ENCODE measurements at regions not wholly inside any gene's neighbourhood (a gene's known extent, or its start where the extent isn't known, plus 50 kb on each side); places are given as distances from the start of the nearest gene placed in this dataset.

DNA sequence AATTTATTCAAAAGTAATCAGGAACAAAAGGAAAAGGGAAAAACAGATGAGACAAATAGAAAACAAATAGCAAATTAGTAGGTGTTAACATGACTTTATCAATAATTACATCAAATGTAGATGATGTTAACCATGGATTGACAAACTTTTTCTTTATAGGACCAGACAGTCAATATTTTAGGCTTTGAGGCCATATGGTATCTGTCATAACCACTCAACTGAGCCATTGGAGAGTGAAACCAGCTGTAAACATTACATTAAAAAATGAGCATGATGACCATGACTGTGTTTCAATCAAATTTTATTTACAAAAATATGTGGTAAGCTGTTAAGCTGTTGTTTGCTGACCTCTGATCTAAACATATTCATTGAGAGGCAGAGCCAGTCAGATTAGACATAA, 118.5 kb upstream of the NWD2 start:
- DNase-seq, result no peak

DNA sequence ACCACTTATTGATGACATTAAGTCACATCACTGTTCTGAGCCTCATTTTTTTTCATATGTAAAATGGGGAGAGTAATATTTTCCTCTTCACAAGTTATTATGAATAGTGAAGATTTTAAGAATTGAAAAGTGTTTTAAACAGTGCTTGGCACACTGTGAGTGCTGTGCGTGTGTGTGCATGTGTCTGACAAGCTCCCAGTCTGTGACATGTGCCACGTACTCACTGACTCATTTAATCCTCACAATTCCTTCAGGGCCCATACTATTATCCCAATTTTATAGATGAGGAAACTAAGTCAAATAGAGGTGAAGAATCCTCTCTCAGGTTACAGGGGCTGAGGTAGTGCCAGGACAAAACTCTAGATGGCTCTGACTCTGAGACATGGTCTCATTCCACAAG, 114.1 kb upstream of the NWD2 start:
- DNase-seq, result no peak

DNA sequence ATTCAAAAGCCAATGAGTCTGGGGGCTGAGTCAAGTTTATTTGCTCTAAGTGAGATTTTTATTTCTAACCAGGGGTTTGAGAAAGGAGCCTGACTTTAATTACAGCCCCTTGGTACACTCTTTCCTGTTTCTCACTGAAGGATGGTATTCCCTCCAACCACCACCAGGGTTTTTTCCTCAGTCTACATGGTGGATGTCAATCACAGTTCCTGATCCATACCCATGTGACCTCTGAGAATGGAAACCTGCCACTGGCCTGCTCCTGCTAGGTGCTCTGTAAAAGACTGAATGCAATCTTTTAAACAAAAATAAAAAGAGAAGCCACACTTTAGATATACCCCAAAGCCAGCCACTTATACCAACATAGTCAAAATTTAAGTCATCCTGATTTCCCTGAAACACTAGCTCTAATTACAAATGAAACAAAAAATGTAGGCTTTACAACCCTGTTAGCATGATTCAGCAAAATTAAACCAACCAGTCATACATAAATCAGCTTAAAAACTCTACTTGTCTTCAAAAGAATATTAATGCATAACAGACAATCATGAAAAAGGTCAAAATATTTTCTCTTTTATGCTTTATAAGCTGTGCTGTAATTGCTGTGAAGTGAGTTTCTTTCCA, 112.1 kb upstream of the NWD2 start:
- no peak for DNase-seq

DNA sequence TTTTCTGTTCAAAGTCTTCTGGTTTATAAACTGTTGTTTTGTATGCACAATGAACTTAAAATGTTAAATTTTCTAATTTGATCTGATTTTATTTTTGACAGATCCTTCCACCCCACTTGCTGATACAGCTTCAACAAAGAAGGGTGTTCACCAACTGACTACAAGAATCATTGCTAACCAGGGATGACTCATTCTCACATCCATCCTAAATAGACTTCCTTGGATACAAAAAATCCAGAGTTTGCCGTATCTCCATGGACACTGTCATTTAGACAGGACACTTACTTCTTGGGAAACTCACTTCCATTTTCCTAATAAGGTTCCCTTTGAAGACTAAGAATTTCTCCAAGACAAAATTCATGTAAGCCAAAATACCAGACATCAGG, 111.6 kb upstream of the NWD2 start:
- DNase-seq, result no peak

DNA sequence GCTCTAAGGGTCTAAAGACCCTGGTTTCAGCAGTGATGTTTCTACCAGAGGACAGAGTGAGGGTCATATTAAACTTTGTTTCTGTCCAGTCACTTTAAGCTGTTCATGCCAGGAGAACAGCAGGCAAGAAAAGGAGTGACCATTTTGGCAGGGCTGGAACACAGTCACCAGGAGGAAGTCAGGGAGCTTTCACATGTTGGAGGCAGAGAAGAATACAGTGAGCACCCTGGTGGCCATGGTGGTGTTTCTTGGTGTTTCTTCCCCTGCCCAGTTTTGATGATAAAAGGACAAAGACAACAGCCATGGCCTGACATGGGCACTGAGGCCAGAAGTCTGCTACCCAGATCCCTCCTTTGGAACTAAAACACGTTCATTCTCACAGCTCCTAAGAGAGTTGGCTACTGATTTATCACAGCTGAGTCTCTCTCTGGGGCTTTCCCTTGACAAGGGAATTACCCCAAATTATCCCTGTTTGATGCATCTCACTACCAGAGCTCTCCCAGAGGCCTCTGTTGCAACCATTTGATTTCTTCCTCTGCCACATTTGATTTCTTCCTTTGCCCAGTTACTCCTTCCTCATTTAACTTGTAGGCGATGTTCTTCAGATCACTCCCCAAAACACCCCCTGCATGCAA, 106.4 kb upstream of the NWD2 start:
- no peak for DNase-seq

DNA sequence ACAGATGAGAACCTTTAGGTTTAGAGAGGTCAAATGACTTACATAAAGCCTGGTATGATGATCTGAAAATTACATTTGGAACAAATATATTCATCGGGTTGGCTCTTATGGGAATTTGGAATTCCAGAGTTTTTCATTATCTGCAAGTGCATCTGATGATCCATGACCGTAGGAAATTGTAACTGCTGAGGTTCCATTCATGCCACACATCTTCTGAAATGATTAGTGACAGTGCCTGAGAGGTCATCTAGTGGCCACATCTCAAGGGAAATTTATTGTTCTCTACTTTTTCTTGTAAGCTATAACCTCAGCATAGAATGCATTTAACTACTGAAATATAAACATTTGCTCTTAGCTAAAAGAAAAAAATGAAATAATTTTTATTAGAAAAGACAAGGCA, 105.8 kb upstream of the NWD2 start:
- DNase-seq, result no peak

DNA sequence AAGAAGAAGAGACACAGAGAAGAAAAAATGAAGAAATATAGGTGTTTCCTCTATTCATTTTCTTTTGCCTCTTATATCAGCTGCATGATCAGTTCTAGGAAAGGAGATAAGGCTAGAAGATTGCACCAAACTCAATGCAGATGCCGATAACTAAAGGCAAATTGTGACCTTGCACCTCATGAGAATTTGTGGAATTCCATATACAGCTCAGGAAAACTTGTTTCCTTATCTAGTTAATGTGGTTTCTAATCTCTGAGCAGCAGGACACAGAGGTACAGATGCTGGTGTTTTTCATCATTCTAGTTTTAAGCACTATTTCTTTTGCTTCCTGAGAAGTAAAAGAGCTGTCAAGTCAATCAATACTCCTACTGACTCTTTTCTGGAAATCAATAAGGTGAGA, 104.6 kb upstream of the NWD2 start:
- DNase-seq, result no peak

DNA sequence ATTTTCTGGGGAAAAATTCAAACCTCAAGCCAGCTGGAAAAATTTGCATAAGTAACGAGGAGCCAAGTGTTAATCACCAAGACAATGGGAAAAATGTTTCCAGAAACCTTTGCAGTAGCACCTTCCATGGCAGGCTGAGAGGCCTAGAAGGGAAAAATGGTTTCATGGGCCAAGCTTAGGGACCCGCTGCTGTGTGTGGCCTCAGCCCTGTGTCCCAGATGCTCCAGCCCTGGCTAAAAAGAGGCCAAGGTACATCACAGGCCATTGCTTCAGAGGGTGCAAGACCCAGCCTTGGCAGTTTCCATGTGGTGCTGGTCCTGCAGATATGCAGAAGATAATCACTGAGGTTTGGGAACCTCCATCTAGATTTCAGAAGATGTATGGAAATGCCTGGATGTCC, 98.3 kb upstream of the NWD2 start:
- no peak for DNase-seq

DNA sequence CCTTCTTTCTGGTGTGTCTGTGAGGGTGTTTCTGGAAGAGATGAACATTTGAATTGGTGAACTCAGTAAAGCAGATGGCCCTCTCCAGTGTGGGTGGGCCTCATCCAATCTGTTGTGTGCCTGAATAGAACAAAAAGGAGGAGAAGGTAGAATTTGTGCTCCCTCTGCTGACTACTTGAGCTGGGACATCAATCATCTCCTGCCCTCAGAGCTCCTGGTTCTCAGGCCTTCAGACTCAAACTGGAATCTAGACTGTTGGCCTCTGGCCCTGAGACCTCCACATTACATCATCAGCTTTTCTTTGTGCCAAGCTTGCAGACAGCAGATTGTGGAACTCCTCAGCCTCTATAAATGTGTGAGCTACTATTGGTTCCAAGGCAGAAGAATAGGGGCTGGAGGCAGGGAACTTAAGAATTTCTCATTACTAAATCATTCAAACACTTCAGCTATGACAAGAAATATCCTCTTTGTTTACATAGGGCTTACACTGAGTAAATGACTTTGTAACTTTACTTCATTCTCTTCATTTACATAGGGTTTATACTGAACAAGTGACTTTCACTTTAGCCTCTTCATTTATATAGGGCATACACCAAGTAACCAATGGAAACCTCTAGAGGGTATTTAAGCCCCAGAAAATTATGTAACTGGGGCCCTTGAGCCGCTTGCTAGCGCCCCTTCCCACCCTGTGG, 86.9 kb upstream of the NWD2 start:
- DNase-seq, result no peak

DNA sequence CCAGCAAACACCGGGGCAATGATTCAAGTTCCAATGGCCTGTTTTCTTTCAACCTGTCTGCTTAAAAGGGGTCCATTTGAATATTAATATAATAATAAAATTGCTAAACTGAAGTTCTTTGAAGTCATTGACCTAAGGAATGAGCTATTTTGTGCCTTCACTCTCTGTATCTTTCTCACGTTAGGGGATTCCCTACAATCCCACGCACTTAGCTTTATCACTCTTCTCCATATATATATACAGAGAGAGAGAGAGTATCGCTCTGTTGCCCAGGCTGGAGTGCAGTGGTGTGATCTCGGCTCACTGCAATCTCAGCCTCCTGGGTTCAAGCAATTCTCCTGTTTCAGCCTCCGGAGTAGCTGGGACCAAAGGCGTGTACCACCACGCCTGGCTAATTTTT, 83.9 kb upstream of the NWD2 start:
- DNase-seq, result no peak

DNA sequence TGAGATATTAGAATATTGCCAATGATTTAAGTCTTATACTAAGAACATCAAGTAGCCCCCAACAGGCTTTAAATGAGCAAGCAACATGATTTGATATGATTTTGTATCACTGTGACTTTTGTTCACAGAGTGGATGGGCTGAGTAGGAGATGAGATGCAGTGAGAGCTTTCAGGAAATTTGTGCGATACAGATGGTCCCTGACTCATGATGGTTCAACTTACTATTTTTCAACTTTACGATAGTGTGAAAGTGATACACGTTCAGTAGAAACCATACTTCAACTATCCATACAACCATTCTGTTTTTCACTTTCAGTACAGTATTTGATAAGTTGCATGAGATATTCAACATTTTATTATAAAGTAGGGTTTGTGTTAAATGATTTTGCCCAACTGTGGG, 78.7 kb upstream of the NWD2 start:
- DNase-seq, result no peak

DNA sequence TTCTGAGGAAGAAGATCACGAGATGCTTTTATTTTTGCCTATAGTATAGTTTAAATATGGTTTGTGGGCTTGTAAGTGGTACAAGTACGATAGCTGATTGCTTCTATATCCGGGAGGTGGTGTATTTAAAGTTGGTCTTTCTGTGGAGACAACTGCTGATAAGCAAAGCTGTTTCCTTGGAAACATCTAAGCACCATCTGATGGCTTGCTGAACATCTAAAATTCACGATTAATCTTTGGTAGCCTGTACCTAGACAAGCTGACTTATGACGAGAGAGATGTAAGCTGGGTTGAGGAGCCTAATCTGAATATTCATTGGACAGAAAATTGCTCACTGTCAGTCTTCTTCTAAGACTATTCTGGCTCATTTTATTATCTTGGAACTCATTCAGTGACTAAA, 74.6 kb upstream of the NWD2 start:
- DNase-seq, result no peak

DNA sequence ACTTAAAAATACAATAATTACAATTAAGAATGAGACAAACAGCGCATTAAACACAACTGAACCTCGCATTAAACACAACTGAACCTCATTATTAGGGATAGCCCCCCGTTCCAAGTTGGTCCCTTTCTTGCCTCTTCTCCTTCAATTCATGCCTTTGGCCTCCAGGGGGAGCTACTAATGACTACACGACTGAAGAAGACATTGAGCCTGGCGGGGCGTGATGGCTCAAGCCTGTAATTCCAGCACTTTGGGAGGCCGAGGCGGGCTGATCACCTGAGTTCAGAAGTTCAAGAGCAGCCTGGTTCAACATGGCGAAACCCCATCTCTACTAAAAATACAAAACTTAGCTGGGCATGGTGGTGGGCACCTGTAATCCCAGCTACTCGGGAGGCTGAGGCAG, 56.4 kb upstream of the NWD2 start:
- no peak for DNase-seq

Data from CD4-positive, alpha-beta T cell treated with Interleukin-17A for 4 hours (primary cell).